Stomach (tissue), 8 donors: ENCODE measurements at regions not wholly inside any gene's neighbourhood (a gene's known extent, or its start where the extent isn't known, plus 50 kb on each side); places are given as distances from the start of the nearest gene placed in this dataset.

ENCODE experiments used
- DNase-seq, 2 donors: peaks; one replicate each; pipeline versions ENCODE4 v3.0.0 to v3.0.0-alpha.2; 2013 to 2019
- H3K27ac ChIP-seq, 5 donors: fragments of 200-600 bp in 4 of 5; sonication (generic) in 4 of 5; one replicate each; pipeline ENCODE4 v1.5.1; 2013 to 2019; ENCODE audit warnings: mild to moderate bottlenecking in 1 of 5, moderate library complexity in 1 of 5
- H3K27me3 ChIP-seq, 3 donors: fragments of 200-600 bp; sonication (generic); one replicate each; pipeline ENCODE4 v1.5.1; 2017 to 2019; ENCODE audit warnings: mixed run types in 1 of 3
- H3K36me3 ChIP-seq, 4 donors: fragments of 200-600 bp; sonication (generic); 1 replicate in 3 of 4; 2 replicates in 1 of 4; pipeline ENCODE4 v1.5.1; 2016 to 2019
- H3K4me1 ChIP-seq, 4 donors: fragments of 200-600 bp; sonication (generic); one replicate each; pipeline ENCODE4 v1.5.1; 2016 to 2019
- H3K4me3 ChIP-seq, 4 donors: fragments of 200-600 bp; sonication (generic) in 3 of 4; one replicate each; pipeline ENCODE4 v1.5.1; 2016 to 2019; ENCODE audit warnings: mild to moderate bottlenecking in 1 of 4
- H3K9me3 ChIP-seq, 4 donors: fragments of 200-600 bp; sonication (generic); one replicate each; pipeline ENCODE4 v1.5.1; 2016 to 2019
- EP300 ChIP-seq: sonication (generic); formaldehyde crosslinking; IDR thresholded peaks from one replicate; pipeline ENCODE4 v1.6.1; 2017; ENCODE audit warnings: antibody characterized with exemption
- POLR2A ChIP-seq, 4 donors: fragments of 450-650 bp; IDR thresholded peaks; one replicate each; pipeline ENCODE4 v1.6.1; 2016; ENCODE audit warnings: antibody characterized with exemption in 4 of 4, control low read depth in 2 of 4, mild to moderate bottlenecking in 1 of 4, moderate library complexity in 1 of 4
- POLR2AphosphoS5 ChIP-seq, 3 donors: sonication (generic); formaldehyde crosslinking; IDR thresholded peaks; one replicate each; pipeline ENCODE4 v1.6.1; 2016; ENCODE audit warnings: antibody characterized with exemption in 3 of 3
- WGBS, 5 donors: extraction: QIAGEN DNeasy Blood & Tissue Kit in 3 of 5; methylation state at CpG; one replicate each; pipeline versions ENCODE4 v1.1.5 to v1.1.7; 2013 to 2018; 5-methylcytosine and 5-hydroxymethylcytosine counted together
- intact Hi-C: fragments of 100-400 bp; cut with DNase I; formaldehyde crosslinking; loops from one replicate; pipeline ENCODE4 v1.15.1; 2023; ENCODE audit warnings: low total_unique reads
- TF ChIP-seq, protein P1 (sequence below), 7 experiments: fragments of 450-650 bp in 4 of 7; fragments of 200-600 bp in 3 of 7; sonication (generic) in 3 of 7; IDR thresholded peaks; one replicate each; pipeline ENCODE4 v1.5.1; 2016 to 2019; ENCODE audit warnings: antibody characterized with exemption in 7 of 7, control low read depth in 2 of 7, mild to moderate bottlenecking in 1 of 7
- donor health status: healthy with polysubstance abuse.
- donor health status: Bipolar disorder and iron deficiency.
- donor health status: healthy.

DNA sequence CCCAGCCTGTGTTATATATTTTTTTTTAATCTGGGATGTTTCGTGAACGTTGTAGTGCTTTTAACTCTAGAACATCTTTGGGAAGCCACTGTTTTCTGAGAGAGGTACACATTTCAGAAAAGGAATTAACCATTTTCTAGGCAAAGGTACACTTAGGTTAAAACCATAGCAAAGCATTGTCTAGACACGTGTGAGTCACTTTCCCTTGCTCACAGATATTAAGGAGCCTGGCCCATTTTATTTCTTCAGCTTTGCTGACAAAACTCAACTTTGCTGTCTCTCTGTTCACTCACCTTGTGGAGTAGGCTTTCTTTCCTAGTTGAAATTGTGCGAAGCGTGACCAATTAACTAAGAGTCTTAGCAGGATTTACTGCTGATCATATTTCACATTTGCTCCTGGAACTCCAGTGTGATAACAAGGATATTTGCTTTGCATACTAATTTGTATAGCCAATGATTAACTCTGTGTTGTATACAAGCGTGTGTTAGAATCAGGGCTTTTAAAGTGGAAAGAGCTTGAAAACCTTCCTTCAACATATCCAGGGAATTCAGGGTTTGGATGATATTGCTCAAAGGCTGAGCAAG, 215.0 kb upstream of the AGAP1 start:
- 61 to 76% (median 63%) methylated on average over 6 of the region's 6 CpGs for WGBS, 5 donors
- no peak for TF ChIP-seq EP300
- no peak for TF ChIP-seq POLR2A (IDR thresholded peaks at IDR 0.05)
- TF ChIP-seq, protein P1, sequence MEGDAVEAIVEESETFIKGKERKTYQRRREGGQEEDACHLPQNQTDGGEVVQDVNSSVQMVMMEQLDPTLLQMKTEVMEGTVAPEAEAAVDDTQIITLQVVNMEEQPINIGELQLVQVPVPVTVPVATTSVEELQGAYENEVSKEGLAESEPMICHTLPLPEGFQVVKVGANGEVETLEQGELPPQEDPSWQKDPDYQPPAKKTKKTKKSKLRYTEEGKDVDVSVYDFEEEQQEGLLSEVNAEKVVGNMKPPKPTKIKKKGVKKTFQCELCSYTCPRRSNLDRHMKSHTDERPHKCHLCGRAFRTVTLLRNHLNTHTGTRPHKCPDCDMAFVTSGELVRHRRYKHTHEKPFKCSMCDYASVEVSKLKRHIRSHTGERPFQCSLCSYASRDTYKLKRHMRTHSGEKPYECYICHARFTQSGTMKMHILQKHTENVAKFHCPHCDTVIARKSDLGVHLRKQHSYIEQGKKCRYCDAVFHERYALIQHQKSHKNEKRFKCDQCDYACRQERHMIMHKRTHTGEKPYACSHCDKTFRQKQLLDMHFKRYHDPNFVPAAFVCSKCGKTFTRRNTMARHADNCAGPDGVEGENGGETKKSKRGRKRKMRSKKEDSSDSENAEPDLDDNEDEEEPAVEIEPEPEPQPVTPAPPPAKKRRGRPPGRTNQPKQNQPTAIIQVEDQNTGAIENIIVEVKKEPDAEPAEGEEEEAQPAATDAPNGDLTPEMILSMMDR (IDR thresholded peaks at IDR 0.05): no peak
- no peak for TF ChIP-seq POLR2AphosphoS5 (IDR thresholded peaks at IDR 0.05)
- Histone ChIP-seq H3K27ac (no peak overlapping the region), H3K36me3 (no peaks in the 10 kb centered on the region), H3K27me3 (no peaks in the 10 kb centered on the region), H3K4me3 (no peak overlapping the region), H3K4me1 (no peaks in the 10 kb centered on the region), H3K9me3 (no peaks in the 10 kb centered on the region)
- intact Hi-C loops: no loop called here
- DNase-seq: no peak

DNA sequence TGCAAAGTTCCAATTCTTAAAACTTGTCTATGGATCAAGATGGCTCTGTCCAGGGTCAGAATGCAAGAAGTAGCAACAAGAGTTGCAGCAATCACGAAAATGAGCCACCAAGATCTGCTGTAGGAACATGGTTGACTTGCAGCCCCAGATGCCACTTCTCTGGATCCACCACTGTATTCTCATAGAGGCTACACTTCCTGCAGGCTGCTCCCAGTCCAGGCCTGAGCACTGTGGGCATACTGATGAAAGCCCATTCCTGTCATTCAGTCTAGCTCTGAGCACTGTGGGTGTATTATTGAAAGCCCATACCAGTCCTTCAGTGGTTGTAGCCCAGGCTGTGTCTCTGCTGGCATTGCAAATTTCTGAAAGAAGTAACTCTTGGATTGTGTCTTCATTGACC, 213.9 kb upstream of the AGAP1 start:
- intact Hi-C loops: no loop called here
- 64 to 89% (median 81%) methylated on average over 1 of the region's 1 CpG for WGBS, 5 donors
- Histone ChIP-seq H3K9me3 (no peaks in the 10 kb centered on the region), H3K27me3 (no peaks in the 10 kb centered on the region), H3K4me1 (no peaks in the 10 kb centered on the region), H3K4me3 (no peak overlapping the region), H3K27ac (no peak overlapping the region), H3K36me3 (no peaks in the 10 kb centered on the region)
- TF ChIP-seq, protein P1 (IDR thresholded peaks at IDR 0.05): no peak
- TF ChIP-seq POLR2AphosphoS5 (IDR thresholded peaks at IDR 0.05): no peak
- TF ChIP-seq EP300: no peak
- TF ChIP-seq POLR2A (IDR thresholded peaks at IDR 0.05): no peak
- DNase-seq: no peak

DNA sequence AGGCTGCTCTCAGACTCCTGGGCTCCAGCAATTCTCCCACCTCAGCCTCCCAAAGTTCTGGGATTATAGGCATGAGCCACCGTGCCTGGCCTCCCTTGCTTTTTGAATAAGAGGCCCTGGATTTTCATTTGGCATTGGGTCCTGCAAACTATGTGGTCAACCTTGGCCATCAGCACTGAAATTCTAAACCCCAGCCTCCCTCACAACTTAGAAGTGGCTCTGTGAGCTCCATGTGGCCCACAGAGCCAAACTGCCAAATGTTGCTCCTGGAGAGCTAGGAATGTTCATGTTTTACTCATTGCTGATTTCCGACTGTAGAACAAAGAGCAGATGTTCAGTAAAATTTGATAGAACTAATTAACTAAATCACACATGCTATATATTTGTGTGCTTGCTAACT, 210.6 kb upstream of the AGAP1 start:
- intact Hi-C loops: no loop called here
- 76 to 90% (median 83%) methylated on average over 2 of the region's 2 CpGs for WGBS, 5 donors

DNA sequence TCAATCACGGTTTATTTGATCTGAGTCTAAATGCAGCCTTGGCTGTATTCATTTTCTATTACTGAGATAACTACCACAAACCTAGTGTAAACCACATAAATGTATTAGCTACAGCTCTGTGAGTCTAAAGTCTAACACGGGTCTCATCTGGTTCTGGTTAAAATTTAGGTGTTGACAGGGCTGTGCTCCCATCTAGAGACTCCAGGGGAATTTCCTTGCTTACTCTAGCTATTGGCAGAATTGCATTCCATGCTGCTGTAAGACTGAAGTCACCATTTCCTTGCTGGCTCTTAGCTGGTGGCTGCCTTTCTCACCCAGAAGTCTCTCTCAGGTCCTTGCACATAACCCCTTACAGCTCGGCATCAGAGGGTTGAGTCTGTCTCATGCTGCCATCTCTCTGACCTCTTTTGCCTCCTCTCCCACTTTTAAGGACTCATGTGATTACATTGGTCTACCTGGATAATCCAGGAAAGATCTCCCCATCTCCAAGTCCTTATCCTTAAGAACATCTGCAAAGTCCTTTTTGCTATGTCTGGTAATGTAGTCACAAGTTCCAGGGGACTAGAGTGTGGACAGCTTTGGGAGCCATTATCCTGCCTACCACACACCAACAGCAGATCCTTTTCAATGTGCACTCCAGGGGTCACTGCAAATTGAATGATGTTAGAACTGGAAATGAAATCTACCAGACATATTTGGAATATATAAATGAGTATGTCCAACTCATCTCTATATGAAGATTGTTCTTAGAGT, 207.0 kb upstream of the AGAP1 start:
- Histone ChIP-seq H3K4me3 (no peak overlapping the region), H3K36me3 (no peaks in the 10 kb centered on the region), H3K27ac (no peak overlapping the region), H3K27me3 (no peaks in the 10 kb centered on the region), H3K9me3 (no peaks in the 10 kb centered on the region), H3K4me1 (no peaks in the 10 kb centered on the region)
- intact Hi-C loops: no loop called here
- TF ChIP-seq, protein P1 (IDR thresholded peaks at IDR 0.05): no peak
- TF ChIP-seq EP300 (no peak), POLR2A (IDR thresholded peaks at IDR 0.05) (no peak), POLR2AphosphoS5 (IDR thresholded peaks at IDR 0.05) (no peak)
- WGBS, 5 donors: 76 to 85% (median 83%) methylated on average over 3 of the region's 3 CpGs
- no peak for DNase-seq

More for the DNA sequence above, 210.6 kb upstream of the AGAP1 start:
- no peak for TF ChIP-seq POLR2AphosphoS5 (IDR thresholded peaks at IDR 0.05)
- TF ChIP-seq, protein P1 (IDR thresholded peaks at IDR 0.05): no peak
- no peak for TF ChIP-seq EP300
- no peak for TF ChIP-seq POLR2A (IDR thresholded peaks at IDR 0.05)
- Histone ChIP-seq H3K9me3 (no peaks in the 10 kb centered on the region), H3K27me3 (no peaks in the 10 kb centered on the region), H3K36me3 (no peaks in the 10 kb centered on the region), H3K4me3 (no peak overlapping the region), H3K27ac (no peak overlapping the region), H3K4me1 (no peaks in the 10 kb centered on the region)
- no peak for DNase-seq
